HS-5 (cell line): ENCODE measurements at regions not wholly inside any gene's neighbourhood (a gene's known extent, or its start where the extent isn't known, plus 50 kb on each side); places are given as distances from the start of the nearest gene placed in this dataset.
A peak's percentile ranks its signal among the peaks of the same experiment; 100 is the strongest.
"Not testable (repeated sequence)": the region's sequence is repeated elsewhere in the genome, so short reads cannot be mapped to it uniquely, and the experiment has no call there.

Experiments
- DNase-seq: peaks from one replicate; pipeline ENCODE4 v3.0.0-alpha.2; 2012; ENCODE audit warnings: low read depth

- peak; percentile 6 for DNase-seq
Observed at GRCh38 chr11:90288212-90288821, 65.5 kb upstream of the CHORDC1 start.

- no peak for DNase-seq
Observed at GRCh38 chr11:90286640-90287039, 63.8 kb upstream of the CHORDC1 start.

- no peak for DNase-seq
Observed at GRCh38 chr11:90284171-90284570, 61.3 kb upstream of the CHORDC1 start.

GRCh38 chr11:90282551-90283071 is 59.8 kb upstream of the CHORDC1 start:
- not testable (repeated sequence) for DNase-seq

- DNase-seq, result no peak
Observed at GRCh38 chr11:90274362-90274761, 51.5 kb upstream of the CHORDC1 start.
